Calu3 (cell line): ENCODE measurements at regions not wholly inside any gene's neighbourhood (a gene's known extent, or its start where the extent isn't known, plus 50 kb on each side); places are given as distances from the start of the nearest gene placed in this dataset.

Source experiments
- BruUV-seq: library from RNA; stranded (reverse); fragments of 400-500 nt; replicated peaks from 2 replicates; lab custom pipeline; 2021; lab: Mats Ljungman, UMichigan
- CTCF ChIA-PET: fragments of 300-600 bp; sonication (Branson Sonifier 250); formaldehyde crosslinking; loops from one replicate; lab custom pipeline; 2022; ENCODE audit warnings: antibody characterized with exemption; lab: Charles Lee
- DNase-seq: peaks from one replicate; pipeline ENCODE4 v3.0.0; 2022
- H3K27ac Mint-ChIP-seq: one replicate; pipeline ENCODE4 v1.8.0; 2022; ENCODE audit warnings: mixed read lengths; ENCODE audit not compliant: unreplicated experiment
- H3K27me3 Mint-ChIP-seq: one replicate; pipeline ENCODE4 v1.8.0; 2022; ENCODE audit warnings: mixed read lengths; ENCODE audit not compliant: unreplicated experiment
- H3K36me3 Mint-ChIP-seq: one replicate; pipeline ENCODE4 v1.8.0; 2022; ENCODE audit warnings: mild to moderate bottlenecking, moderate library complexity, mixed read lengths; ENCODE audit not compliant: insufficient read depth, unreplicated experiment
- H3K4me1 Mint-ChIP-seq: one replicate; pipeline ENCODE4 v1.8.0; 2022; ENCODE audit warnings: mild to moderate bottlenecking, low read depth, mixed read lengths; ENCODE audit not compliant: unreplicated experiment
- H3K4me3 Mint-ChIP-seq: one replicate; pipeline ENCODE4 v1.8.0; 2022; ENCODE audit warnings: mild to moderate bottlenecking, low read depth, moderate library complexity, mixed read lengths; ENCODE audit not compliant: unreplicated experiment
- H3K9me3 Mint-ChIP-seq: one replicate; pipeline ENCODE4 v1.8.0; 2022; ENCODE audit warnings: low read depth, mixed read lengths; ENCODE audit not compliant: unreplicated experiment
- CTCF ChIP-seq: fragments of 200-600 bp; IDR thresholded peaks from one replicate; pipeline ENCODE4 v1.8.0; 2022; ENCODE audit warnings: antibody characterized with exemption; ENCODE audit not compliant: unreplicated experiment
- intact Hi-C: fragments of 100-400 bp; cut with micrococcal nuclease; formaldehyde crosslinking; loops from one replicate; pipeline ENCODE4 v1.10.0; 2022; ENCODE audit not compliant: unreplicated experiment

GRCh38 chr1:60745484-60745883 lies 336.9 kb upstream of the NFIA start:
- Mint-ChIP-seq H3K27me3 (no peaks in the 10 kb centered on the region), H3K4me1 (no peaks in the 10 kb centered on the region), H3K9me3 (no peaks in the 10 kb centered on the region), H3K4me3 (no peak overlapping the region), H3K36me3 (no peaks in the 10 kb centered on the region), H3K27ac (no peak overlapping the region)
- intact Hi-C loops: no loop called here
- CTCF ChIA-PET: no interaction called here
- no TSS peak for BruUV-seq
- no peak for TF ChIP-seq CTCF
- DNase-seq: no peak

- CTCF ChIA-PET: no interaction called here
- BruUV-seq: no TSS peak
- intact Hi-C loops: loop anchor here (5.0 kb wide), 1 partner anchor 90 kb away; no protein-coding TSS in a partner anchor
- H3K36me3 Mint-ChIP-seq: no peaks in the 10 kb centered on the region
- no peak overlapping the region for H3K27ac Mint-ChIP-seq
- no peaks in the 10 kb centered on the region for H3K4me1 Mint-ChIP-seq
- TF ChIP-seq CTCF: no peak
- DNase-seq: no peak
- no peaks in the 10 kb centered on the region for H3K27me3 Mint-ChIP-seq
- H3K9me3 Mint-ChIP-seq: no peaks in the 10 kb centered on the region
- no peak overlapping the region for H3K4me3 Mint-ChIP-seq
Measured at GRCh38 chr1:60742339-60742738, 340.0 kb upstream of the NFIA start.

- DNase-seq: no peak
- no peak overlapping the region for H3K27ac Mint-ChIP-seq
- no TSS peak for BruUV-seq
- no peaks in the 10 kb centered on the region for H3K9me3 Mint-ChIP-seq
- no peak overlapping the region for H3K4me3 Mint-ChIP-seq
- TF ChIP-seq CTCF: no peak
- no peaks in the 10 kb centered on the region for H3K4me1 Mint-ChIP-seq
- intact Hi-C loops: loop anchor here (5.0 kb wide), 1 partner anchor 92 kb away; no protein-coding TSS in a partner anchor
- no peaks in the 10 kb centered on the region for H3K36me3 Mint-ChIP-seq
- H3K27me3 Mint-ChIP-seq: no peaks in the 10 kb centered on the region
- CTCF ChIA-PET: no interaction called here
Measured at GRCh38 chr1:60740154-60740553, 342.2 kb upstream of the NFIA start.

- no peaks in the 10 kb centered on the region for H3K27me3 Mint-ChIP-seq
- no peak overlapping the region for H3K4me3 Mint-ChIP-seq
- DNase-seq: no peak
- no peaks in the 10 kb centered on the region for H3K4me1 Mint-ChIP-seq
- CTCF ChIA-PET: no interaction called here
- no peaks in the 10 kb centered on the region for H3K9me3 Mint-ChIP-seq
- no peaks in the 10 kb centered on the region for H3K36me3 Mint-ChIP-seq
- no peak for TF ChIP-seq CTCF
- intact Hi-C loops: loop anchor here (5.0 to 10.0 kb wide), 2 partner anchors 93 to 175 kb away; no protein-coding TSS in a partner anchor
- no TSS peak for BruUV-seq
- H3K27ac Mint-ChIP-seq: no peak overlapping the region
Measured at GRCh38 chr1:60739729-60740128, 342.6 kb upstream of the NFIA start.
